Lower lobe of right lung (tissue), 2 donors: ENCODE measurements at regions not wholly inside any gene's neighbourhood (a gene's known extent, or its start where the extent isn't known, plus 50 kb on each side); places are given as distances from the start of the nearest gene placed in this dataset.

Source experiments
- ATAC-seq, 2 donors: fragments of 200-7000 bp; cut with Tn5 transposase; one replicate each; pipeline ENCODE4 v1.9.1; 2020 to 2022; ENCODE audit warnings: mild to moderate bottlenecking in 2 of 2, moderate library complexity in 2 of 2
- DNase-seq: peaks from one replicate; pipeline ENCODE4 v3.0.0-alpha.2; 2020
- H3K27ac ChIP-seq: fragments of 200-600 bp; one replicate; pipeline ENCODE4 v1.8.0; 2022
- H3K27me3 ChIP-seq: fragments of 200-600 bp; one replicate; pipeline ENCODE4 v1.8.0; 2022; ENCODE audit warnings: low read depth
- H3K36me3 ChIP-seq: fragments of 200-600 bp; one replicate; pipeline ENCODE4 v1.8.0; 2022; ENCODE audit warnings: mild to moderate bottlenecking
- H3K4me1 ChIP-seq: fragments of 200-600 bp; one replicate; pipeline ENCODE4 v1.8.0; 2022
- H3K4me3 ChIP-seq: fragments of 200-600 bp; one replicate; pipeline ENCODE4 v1.8.0; 2022; ENCODE audit warnings: mild to moderate bottlenecking
- H3K9me3 ChIP-seq: fragments of 200-600 bp; one replicate; pipeline ENCODE4 v1.8.0; 2022
- intact Hi-C: fragments of 100-400 bp; cut with DNase I; formaldehyde crosslinking; loops from one replicate; pipeline ENCODE4 v1.11.0; 2022
- TF ChIP-seq, protein P1 (sequence below): fragments of 200-600 bp; IDR thresholded peaks from one replicate; pipeline ENCODE4 v1.8.0; 2022; ENCODE audit warnings: antibody characterized with exemption, mild to moderate bottlenecking
- donor health status: DM: no; HTN: yes; CAD: no; lungs with severe emphysema.

GRCh38 chr2:6675791-6676190 lies 189.9 kb downstream of the CMPK2 start:
- ATAC-seq (no peak), DNase-seq (no peak)
- H3K4me3 ChIP-seq = no peak overlapping the region
- no peaks in the 10 kb centered on the region for H3K36me3 ChIP-seq
- no peak overlapping the region for H3K27ac ChIP-seq
- H3K4me1 ChIP-seq = no peaks in the 10 kb centered on the region
- H3K9me3 ChIP-seq = no peaks in the 10 kb centered on the region
- TF ChIP-seq, protein P1, sequence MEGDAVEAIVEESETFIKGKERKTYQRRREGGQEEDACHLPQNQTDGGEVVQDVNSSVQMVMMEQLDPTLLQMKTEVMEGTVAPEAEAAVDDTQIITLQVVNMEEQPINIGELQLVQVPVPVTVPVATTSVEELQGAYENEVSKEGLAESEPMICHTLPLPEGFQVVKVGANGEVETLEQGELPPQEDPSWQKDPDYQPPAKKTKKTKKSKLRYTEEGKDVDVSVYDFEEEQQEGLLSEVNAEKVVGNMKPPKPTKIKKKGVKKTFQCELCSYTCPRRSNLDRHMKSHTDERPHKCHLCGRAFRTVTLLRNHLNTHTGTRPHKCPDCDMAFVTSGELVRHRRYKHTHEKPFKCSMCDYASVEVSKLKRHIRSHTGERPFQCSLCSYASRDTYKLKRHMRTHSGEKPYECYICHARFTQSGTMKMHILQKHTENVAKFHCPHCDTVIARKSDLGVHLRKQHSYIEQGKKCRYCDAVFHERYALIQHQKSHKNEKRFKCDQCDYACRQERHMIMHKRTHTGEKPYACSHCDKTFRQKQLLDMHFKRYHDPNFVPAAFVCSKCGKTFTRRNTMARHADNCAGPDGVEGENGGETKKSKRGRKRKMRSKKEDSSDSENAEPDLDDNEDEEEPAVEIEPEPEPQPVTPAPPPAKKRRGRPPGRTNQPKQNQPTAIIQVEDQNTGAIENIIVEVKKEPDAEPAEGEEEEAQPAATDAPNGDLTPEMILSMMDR = no peak
- no peaks in the 10 kb centered on the region for H3K27me3 ChIP-seq
- intact Hi-C loops = no loop called here

DNA sequence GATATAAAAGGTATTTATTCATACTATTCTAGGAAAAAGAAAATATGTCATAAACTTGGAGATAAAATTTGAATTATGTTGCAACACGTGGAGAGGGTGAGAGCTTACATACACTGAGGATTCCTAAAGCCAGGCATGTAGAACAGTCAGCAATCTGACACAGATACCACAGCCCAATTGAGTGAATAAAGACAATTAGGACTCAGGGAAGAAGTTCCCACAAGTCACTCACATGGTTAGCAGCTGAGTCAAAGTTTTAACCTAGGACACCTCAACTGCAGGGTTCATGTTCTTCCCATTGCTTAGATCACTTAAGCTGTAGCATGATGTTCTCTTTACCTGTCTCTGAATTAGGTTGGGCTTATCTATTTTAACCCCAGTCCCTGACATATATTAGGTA lies 189.5 kb downstream of the CMPK2 start:
- TF ChIP-seq, protein P1 = no peak
- H3K4me3 ChIP-seq = no peak overlapping the region
- no peaks in the 10 kb centered on the region for H3K9me3 ChIP-seq
- ATAC-seq (no peak), DNase-seq (no peak)
- intact Hi-C loops = no loop called here
- H3K27ac ChIP-seq = no peak overlapping the region
- H3K27me3 ChIP-seq = no peaks in the 10 kb centered on the region
- H3K36me3 ChIP-seq = no peaks in the 10 kb centered on the region
- H3K4me1 ChIP-seq = no peaks in the 10 kb centered on the region

DNA sequence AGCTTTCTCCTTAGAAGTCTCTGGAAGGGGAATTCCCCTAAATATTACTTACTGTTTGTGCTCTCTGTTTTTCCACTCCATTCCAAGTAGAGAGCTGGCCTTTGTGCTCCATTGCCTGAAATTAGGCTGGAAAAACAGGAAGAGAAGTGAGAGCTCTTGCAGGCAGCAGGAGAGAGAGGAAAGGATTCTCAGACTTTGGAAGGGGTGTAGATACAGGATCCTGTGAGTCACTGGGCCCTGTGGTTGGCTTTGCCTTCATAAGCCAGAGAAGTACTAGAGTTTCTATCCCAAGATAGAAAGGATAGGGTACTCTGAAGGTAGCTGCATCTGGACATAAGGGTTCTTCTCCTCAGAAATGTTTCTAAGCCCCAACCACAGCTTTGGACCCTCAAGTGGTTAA lies 188.9 kb downstream of the CMPK2 start:
- Histone ChIP-seq H3K9me3 (no peaks in the 10 kb centered on the region), H3K36me3 (no peaks in the 10 kb centered on the region), H3K4me1 (no peaks in the 10 kb centered on the region), H3K27me3 (no peaks in the 10 kb centered on the region), H3K4me3 (no peak overlapping the region), H3K27ac (no peak overlapping the region)
- no peak for DNase-seq
- no peak for ATAC-seq
- TF ChIP-seq, protein P1 = no peak
- intact Hi-C loops = no loop called here

DNA sequence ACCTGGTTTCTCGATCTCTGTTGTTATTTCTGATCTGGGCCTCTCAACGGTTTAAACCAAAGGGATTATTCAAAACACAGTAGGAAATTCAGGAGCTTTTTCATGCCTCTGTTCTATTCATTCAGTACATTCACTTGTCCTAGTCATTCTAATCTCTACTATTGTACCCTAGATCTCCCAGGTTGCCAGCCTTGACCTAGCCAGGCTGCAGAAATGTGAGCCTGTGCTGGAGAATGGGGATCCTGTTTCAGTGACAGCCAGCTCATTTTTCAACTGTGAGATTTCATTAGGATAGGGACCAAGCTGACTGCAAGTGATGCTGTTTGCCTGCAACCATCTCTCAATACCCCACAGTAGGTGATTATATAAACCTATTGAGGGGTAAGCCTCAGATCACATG lies 186.2 kb downstream of the CMPK2 start:
- intact Hi-C loops = no loop called here

GRCh38 chr2:6683516-6683915 lies 182.2 kb downstream of the CMPK2 start:
- Histone ChIP-seq H3K4me3 (no peak overlapping the region), H3K9me3 (no peaks in the 10 kb centered on the region), H3K36me3 (no peaks in the 10 kb centered on the region), H3K4me1 (no peaks in the 10 kb centered on the region), H3K27me3 (no peaks in the 10 kb centered on the region), H3K27ac (no peak overlapping the region)
- TF ChIP-seq, protein P1 = no peak
- no peak for ATAC-seq
- intact Hi-C loops = no loop called here
- no peak for DNase-seq

More for the DNA sequence above, 186.2 kb downstream of the CMPK2 start:
- ATAC-seq (no peak), DNase-seq (no peak)
- no peak overlapping the region for H3K4me3 ChIP-seq
- no peak overlapping the region for H3K27ac ChIP-seq
- TF ChIP-seq, protein P1 = no peak
- H3K36me3 ChIP-seq = no peaks in the 10 kb centered on the region
- H3K4me1 ChIP-seq = no peaks in the 10 kb centered on the region
- no peaks in the 10 kb centered on the region for H3K9me3 ChIP-seq
- H3K27me3 ChIP-seq = no peaks in the 10 kb centered on the region

- ATAC-seq (no peak), DNase-seq (no peak)
- Histone ChIP-seq H3K4me3 (no peak overlapping the region), H3K27me3 (no peaks in the 10 kb centered on the region), H3K9me3 (no peaks in the 10 kb centered on the region), H3K4me1 (no peaks in the 10 kb centered on the region), H3K27ac (no peak overlapping the region), H3K36me3 (no peaks in the 10 kb centered on the region)
- intact Hi-C loops = no loop called here
- TF ChIP-seq, protein P1 = no peak
Measured at GRCh38 chr2:6685447-6685846, 180.3 kb downstream of the CMPK2 start.
